T-helper 22 cell (primary cell): ENCODE measurements at regions not wholly inside any gene's neighbourhood (a gene's known extent, or its start where the extent isn't known, plus 50 kb on each side); places are given as distances from the start of the nearest gene placed in this dataset.
"Not testable (repeated sequence)": the region's sequence is repeated elsewhere in the genome, so short reads cannot be mapped to it uniquely, and the experiment has no call there.

ENCODE experiments used
- DNase-seq: peaks from one replicate; pipeline ENCODE4 v3.0.0-alpha.2; 2020; ENCODE audit warnings: low read depth

GRCh38 chr12:126290456-126290855, 1225.2 kb downstream of the AACS start:
- no peak for DNase-seq

- not testable (repeated sequence) for DNase-seq
These were observed 1226.8 kb downstream of the AACS start for GRCh38 chr12:126291987-126292386.

GRCh38 chr12:126295652-126296051, 1230.4 kb downstream of the AACS start:
- no peak for DNase-seq

- no peak for DNase-seq
These were observed 1244.0 kb downstream of the AACS start for GRCh38 chr12:126309278-126309677.

GRCh38 chr12:126312457-126312856, 1247.2 kb downstream of the AACS start:
- no peak for DNase-seq

- no peak for DNase-seq
These were observed 1251.2 kb downstream of the AACS start for GRCh38 chr12:126316411-126316810.

GRCh38 chr12:126337556-126338441, 1272.6 kb downstream of the AACS start:
- DNase-seq, result no peak

- no peak for DNase-seq
These were observed 1277.6 kb downstream of the AACS start for GRCh38 chr12:126342866-126343265.

GRCh38 chr12:126343321-126343720, 1278.1 kb downstream of the AACS start:
- DNase-seq, result no peak

- no peak for DNase-seq
These were observed 1280.9 kb downstream of the AACS start for GRCh38 chr12:126346087-126346486.

GRCh38 chr12:126347421-126347820, 1282.2 kb downstream of the AACS start:
- no peak for DNase-seq

- DNase-seq, result no peak
These were observed 1284.1 kb downstream of the AACS start for GRCh38 chr12:126349383-126349782.

- no peak for DNase-seq
These were observed 1288.4 kb downstream of the AACS start for GRCh38 chr12:126353604-126354003.

- DNase-seq, result no peak
These were observed 1289.4 kb downstream of the AACS start for GRCh38 chr12:126354633-126355032.

- DNase-seq, result no peak
These were observed 1290.1 kb downstream of the AACS start for GRCh38 chr12:126355346-126355745.

GRCh38 chr12:126358806-126359205, 1293.6 kb downstream of the AACS start:
- DNase-seq, result no peak

- no peak for DNase-seq
These were observed 1294.0 kb downstream of the AACS start for GRCh38 chr12:126359216-126359615.

GRCh38 chr12:126361804-126362203, 1296.6 kb downstream of the AACS start:
- no peak for DNase-seq

GRCh38 chr12:126362493-126362892, 1297.3 kb downstream of the AACS start:
- DNase-seq, result no peak

- DNase-seq, result no peak
These were observed 1297.7 kb downstream of the AACS start for GRCh38 chr12:126362964-126363363.

GRCh38 chr12:126369487-126370463, 1304.5 kb downstream of the AACS start:
- no peak for DNase-seq

GRCh38 chr12:126383506-126383905, 1318.3 kb downstream of the AACS start:
- no peak for DNase-seq
